Posterior vena cava (tissue), 2 donors: ENCODE measurements at regions not wholly inside any gene's neighbourhood (a gene's known extent, or its start where the extent isn't known, plus 50 kb on each side); places are given as distances from the start of the nearest gene placed in this dataset.

ENCODE experiments used
- DNase-seq: peaks from one replicate; pipeline ENCODE4 v3.0.0-alpha.2; 2020; ENCODE audit warnings: low spot score
- intact Hi-C, 2 donors: fragments of 100-400 bp; cut with DNase I; formaldehyde crosslinking; loops; one replicate each; pipeline versions ENCODE4 v1.14.1 to v1.14.2; 2022 to 2023
- donor health status: DM: yes; HTN: yes; CAD: no.
- donor health status: DM: yes; HTN: yes; CAD: no.

DNA sequence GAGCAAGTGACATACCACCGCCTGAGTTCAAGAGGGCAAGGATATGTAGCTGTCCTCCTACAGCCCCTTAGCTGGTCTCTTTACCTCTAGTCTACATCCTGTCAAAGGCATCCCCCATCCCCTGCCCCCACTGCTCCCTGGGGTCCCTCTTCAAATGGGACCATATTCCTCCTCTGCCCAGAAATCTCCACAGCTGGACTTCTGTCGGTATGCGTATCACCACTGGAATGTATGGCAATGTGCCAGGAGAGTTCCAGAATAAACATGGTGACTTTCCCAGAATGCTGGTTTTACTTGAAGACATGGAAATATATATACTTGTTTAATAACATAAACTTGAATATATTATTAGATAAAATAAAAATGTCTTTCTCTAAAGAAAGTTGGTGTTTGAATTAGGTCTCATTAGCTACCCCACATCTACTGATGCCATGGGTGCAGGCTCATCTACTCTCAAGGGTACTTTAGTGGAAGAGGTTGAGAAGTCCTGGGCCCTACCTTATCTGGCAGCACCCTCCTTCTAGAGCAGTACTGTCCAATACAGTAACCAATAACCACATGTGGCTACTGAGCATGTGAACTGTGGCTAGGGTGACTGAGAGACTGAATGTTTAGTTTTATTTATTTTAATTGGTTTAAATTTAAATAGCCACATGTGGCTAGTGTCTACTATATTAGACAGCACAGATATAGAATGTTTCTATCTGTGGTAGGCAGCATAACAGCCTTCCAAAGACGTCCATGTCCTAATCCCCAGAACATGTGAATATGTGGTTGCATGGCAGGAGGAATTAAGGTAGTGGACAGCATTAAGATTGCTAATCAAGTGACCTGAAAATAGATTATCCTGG lies 181.7 kb upstream of the SLC30A5 start:
- DNase-seq = no peak
- intact Hi-C loops = no loop called here

- intact Hi-C loops = no loop called here
- DNase-seq = no peak
These were observed 178.7 kb upstream of the SLC30A5 start for GRCh38 chr5:68915079-68915478.

GRCh38 chr5:68918306-68918705 lies 175.5 kb upstream of the SLC30A5 start:
- intact Hi-C loops = no loop called here
- DNase-seq = no peak

DNA sequence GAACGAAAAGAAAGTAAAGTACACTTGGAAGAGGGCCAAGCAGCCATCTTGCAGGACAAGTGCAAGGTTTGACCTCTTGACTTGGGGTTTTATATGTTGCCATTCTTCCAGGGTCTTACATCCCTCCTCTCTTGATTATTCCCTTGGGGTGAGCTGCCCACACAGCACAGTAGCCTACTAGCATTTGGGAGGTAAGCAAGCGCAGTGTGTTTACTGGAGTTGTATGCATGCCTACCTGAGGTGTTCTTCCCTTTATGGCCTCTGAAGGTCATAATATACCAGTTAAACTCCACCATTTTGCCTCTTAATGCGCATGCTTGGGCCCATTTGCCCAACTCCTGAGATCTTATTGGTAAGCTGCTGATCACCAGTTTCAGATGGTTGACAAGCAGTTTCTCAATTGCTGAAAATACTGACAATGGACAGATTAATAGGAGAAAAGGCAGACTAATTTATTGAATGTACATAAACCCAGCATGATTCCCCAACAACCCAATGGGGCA lies 173.8 kb upstream of the SLC30A5 start:
- intact Hi-C loops = no loop called here
- DNase-seq = no peak

DNA sequence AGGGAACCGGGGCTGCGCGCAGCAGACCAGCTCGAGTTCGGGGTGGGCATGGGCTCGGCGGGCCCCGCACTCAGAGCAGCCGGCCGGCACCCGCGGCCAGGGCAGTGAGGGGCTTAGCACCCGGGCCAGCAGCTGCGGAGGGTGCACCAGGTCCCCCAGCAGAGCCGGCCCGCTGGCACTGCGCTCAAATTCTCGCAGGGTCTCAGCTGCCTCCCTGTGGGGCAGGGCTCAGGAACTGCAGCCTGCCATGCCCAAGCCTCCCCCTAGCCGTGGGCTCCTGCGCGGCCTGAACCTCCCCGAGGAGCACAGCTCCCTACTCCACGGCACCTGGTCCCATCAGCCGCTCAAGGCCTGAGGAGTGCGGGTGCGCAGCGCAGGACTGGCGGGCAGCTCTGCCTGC lies 172.9 kb upstream of the SLC30A5 start:
- intact Hi-C loops = no loop called here
- no peak for DNase-seq

DNA sequence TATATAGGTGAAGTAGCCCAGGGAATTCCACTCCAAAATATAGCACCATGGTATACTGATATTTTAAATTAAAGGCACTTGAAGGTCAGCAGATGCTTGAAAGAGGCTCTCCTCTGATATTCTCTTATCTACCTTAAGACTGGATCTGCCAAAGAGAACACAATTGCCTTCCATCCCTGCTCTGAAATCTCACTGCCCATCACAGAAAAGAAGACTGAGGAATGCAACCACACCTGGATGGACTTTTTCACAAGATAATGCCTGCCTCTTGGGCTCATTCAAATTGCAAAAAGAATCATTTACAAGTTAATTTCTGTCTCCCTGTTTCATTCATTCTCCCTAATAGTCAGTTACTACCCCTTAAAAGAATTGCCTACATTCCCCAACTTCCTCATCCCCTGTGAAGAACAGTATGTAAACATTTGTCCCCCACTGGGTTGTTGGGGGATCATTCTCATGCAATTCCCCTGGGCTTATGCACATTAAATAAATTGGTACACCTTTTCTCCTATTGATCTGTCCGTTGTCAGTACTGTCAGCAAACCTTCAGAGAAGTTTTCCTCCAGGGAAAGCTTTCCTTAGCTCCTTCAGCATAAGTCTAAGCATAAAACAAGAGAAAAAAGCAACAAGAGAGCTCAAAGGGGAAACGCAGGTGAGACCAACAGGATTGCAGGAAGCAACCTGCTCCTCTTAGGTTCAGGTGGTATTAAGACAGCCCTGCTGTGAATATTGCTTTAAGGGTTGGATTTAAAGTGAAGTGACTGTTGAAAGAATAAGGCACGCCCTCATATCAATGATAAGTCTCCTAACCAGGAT lies 171.4 kb upstream of the SLC30A5 start:
- intact Hi-C loops = no loop called here
- no peak for DNase-seq

DNA sequence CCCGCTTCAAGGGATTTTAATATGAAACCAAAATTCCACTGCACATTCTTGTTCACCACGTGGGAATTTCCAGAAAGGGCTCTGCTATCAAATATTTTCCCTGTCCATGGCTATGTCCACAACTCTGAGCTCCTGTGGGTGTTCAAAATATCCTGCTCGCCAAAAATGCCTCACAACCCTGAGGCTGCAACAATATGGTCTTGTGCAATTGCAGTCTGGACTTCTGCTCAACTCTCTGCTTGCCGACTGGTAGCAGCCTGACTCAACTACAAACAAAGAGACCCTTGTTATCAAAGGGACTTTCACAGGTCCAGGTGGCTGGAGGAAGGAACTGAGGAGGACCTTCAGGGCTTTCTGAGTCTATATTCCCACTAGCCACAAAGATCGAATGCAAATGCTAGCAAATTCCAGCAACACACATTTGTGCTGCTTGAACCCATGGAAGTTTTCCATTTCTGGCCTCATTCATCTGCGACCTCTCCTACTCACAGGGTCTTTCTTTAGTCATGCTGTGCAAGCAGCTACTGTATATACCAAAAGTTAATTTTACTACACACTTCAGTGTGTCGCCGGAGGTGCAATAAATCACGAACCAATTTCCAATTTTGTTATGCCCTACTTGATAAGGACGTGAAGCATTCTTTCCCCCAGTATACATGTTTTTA lies 169.2 kb upstream of the SLC30A5 start:
- intact Hi-C loops = no loop called here
- no peak for DNase-seq

GRCh38 chr5:68928617-68929302 lies 165.1 kb upstream of the SLC30A5 start:
- intact Hi-C loops = no loop called here
- no peak for DNase-seq

- DNase-seq = no peak
- intact Hi-C loops = no loop called here
These were observed 163.7 kb upstream of the SLC30A5 start for GRCh38 chr5:68930139-68930538.

DNA sequence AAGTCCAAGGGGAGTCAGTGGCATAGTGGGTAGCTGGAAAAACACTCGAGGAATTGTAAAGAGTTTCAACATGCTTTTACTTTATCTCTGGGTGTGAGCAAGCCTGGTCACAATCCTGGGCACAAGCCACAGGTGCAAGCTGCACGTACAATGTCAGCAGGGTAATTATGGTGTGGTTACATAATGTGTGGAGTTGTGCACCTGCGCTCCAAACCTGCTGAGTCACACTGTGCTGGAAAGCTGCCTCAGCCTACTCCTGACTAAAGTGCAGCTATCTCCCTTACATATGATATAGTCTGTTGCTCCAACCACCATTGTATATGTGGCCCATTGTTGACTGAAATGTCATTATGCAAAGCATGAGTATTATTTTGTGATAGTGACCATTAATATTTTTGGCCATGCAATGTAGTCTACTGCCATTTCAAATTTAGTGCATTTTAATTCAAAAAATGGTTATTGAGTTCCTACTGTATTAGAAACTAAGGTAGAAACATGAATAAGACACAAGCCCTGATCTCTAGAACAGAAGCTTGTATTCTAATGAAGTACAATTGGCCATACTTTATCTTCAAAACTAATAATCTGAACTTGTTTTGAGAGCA lies 160.9 kb upstream of the SLC30A5 start:
- no peak for DNase-seq
- intact Hi-C loops = no loop called here

GRCh38 chr5:68942169-68942568 lies 151.6 kb upstream of the SLC30A5 start:
- no peak for DNase-seq
- intact Hi-C loops = no loop called here

GRCh38 chr5:68946728-68947127 lies 147.1 kb upstream of the SLC30A5 start:
- intact Hi-C loops = no loop called here
- no peak for DNase-seq

DNA sequence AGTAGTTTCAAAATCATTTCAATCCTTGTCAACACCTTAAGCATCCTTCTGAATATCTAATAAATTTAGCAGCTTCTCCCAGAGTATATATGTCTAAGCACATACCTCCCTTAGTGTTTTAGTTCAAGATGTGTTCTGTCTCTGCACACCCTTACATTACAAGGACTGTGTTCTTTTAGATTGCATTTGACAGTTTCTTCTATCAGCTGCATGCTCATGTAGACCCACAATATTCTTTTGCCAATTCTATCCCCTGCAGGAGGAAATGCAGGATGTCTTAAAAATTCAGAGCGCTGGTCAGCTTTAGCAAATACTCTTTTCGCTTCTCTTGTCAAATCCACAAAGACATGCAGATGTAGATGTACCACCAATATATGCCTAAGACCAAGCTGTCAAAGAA lies 145.8 kb upstream of the SLC30A5 start:
- no peak for DNase-seq
- intact Hi-C loops = no loop called here

DNA sequence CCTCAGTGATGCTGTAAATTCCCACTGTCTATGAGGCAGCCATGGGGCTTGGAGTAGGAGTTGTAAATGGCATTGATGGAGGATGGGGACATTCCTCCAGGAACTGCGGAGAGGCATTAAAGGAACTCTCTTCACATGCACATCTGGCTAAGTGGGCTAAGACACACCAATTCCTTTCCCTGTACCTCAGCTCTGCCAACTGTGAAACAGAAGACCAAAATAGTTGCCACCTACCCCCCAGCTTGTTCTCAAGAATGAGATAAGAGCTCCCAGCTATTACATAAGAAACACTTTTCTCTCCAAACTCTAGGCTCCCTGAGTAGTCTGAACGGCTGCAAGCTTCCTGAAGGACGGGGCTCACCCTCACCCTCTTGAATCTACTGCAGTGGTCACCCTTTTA lies 144.6 kb upstream of the SLC30A5 start:
- intact Hi-C loops = no loop called here

DNA sequence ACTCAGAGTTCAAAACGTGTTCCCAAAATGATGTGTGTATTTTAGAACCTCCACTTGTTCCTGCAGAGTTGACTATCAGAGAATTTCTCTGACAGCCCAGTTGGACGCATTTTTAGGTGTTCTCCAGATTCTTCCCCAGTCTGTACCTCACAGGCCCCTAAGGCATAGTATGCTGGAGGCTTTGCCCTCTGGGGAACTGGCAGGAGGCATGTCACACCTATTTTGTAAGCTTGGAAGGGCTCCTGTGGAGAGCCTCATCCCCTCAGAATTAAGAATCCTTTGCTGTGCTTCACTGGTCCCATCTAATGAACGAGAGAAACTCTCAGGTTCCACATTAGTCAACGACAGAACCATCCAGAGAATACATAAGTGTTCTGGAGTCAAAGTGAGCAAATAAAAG lies 144.1 kb upstream of the SLC30A5 start:
- DNase-seq = no peak
- intact Hi-C loops = no loop called here

More for the DNA sequence above, 144.6 kb upstream of the SLC30A5 start:
- no peak for DNase-seq

GRCh38 chr5:68950125-68950524 lies 143.7 kb upstream of the SLC30A5 start:
- no peak for DNase-seq
- intact Hi-C loops = no loop called here

DNA sequence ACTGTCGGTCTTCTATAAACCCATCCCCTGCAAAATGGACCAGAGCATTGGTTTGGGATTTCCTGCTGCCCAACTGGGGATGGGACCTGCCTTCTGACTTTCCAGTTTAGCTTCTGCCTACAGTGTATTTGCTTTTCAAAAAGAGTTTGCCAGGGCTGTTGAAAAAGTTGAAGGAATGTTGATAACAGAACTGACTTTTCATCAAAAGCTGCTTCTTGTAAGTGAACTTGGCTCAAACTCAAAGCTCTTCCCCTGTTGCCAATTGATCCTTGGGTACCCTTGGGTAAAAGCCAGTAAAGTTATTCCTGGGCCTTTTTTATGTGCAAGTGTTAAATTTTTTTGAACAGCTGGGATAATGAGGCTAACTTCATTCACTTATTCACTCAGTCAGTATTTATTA lies 142.9 kb upstream of the SLC30A5 start:
- DNase-seq = no peak
- intact Hi-C loops = no loop called here

- intact Hi-C loops = no loop called here
- DNase-seq = no peak
These were observed 140.5 kb upstream of the SLC30A5 start for GRCh38 chr5:68953231-68953874.
